ENCODE measurements at regions not wholly inside any gene's neighbourhood (a gene's known extent, or its start where the extent isn't known, plus 50 kb on each side); places are given as distances from the start of the nearest gene placed in this dataset.

DNA sequence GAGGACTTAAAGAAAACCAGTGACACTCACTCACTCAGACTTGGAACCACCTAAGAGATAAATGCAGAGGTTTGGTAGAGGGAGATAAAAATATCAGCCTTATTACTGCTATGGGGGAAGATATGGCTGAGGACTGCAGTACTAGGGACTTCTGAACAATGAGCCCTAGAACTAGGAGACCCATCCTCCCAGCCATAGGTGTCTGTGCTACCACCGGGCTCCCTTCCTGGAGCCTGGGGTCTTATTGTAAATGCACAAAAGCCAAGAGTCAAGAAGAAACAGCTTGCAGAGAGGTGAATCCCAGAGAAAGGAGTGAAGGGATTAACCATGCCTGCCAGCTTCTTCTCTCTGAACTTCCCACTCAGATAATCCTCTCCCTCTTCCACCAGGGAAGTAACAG is 108.3 kb upstream of the AKR1E2 start:
- Mint-ChIP-seq H3K4me3 (ENCODE audit: unreplicated experiment) (no peak overlapping the region), H3K36me3 (ENCODE audit: low read depth, unreplicated experiment) (peaks cover 2% of the 10 kb centered on the region), H3K9me3 (ENCODE audit: unreplicated experiment) (peaks cover 3% of the 10 kb centered on the region), H3K27ac (ENCODE audit: unreplicated experiment) (no peak overlapping the region), H3K4me1 (ENCODE audit: unreplicated experiment) (no peaks in the 10 kb centered on the region), H3K27me3 (ENCODE audit: unreplicated experiment) (no peaks in the 10 kb centered on the region)
- TF ChIP-seq, protein P1, sequence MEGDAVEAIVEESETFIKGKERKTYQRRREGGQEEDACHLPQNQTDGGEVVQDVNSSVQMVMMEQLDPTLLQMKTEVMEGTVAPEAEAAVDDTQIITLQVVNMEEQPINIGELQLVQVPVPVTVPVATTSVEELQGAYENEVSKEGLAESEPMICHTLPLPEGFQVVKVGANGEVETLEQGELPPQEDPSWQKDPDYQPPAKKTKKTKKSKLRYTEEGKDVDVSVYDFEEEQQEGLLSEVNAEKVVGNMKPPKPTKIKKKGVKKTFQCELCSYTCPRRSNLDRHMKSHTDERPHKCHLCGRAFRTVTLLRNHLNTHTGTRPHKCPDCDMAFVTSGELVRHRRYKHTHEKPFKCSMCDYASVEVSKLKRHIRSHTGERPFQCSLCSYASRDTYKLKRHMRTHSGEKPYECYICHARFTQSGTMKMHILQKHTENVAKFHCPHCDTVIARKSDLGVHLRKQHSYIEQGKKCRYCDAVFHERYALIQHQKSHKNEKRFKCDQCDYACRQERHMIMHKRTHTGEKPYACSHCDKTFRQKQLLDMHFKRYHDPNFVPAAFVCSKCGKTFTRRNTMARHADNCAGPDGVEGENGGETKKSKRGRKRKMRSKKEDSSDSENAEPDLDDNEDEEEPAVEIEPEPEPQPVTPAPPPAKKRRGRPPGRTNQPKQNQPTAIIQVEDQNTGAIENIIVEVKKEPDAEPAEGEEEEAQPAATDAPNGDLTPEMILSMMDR (IDR thresholded peaks at IDR 0.05; ENCODE audit: unreplicated experiment), result no peak
- no peak for DNase-seq (ENCODE audit: low spot score)

DNA sequence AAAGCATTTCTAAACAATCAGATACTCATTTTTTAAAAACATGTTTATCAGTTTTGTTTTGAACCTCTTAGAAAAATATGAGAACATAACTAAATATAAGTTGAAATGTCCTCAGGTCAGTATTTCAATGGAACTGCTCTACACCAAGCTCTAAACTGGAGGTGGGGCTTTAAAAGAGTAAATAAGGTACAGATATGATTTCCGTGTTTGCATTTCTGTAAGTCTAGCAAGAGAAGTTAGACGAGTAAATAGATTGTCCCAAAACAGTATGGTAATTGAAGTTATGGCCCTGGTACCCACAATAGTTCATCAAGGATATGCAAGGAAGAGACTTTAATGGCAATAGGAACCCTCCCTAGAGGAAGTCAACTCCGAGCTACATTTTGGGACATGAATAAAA is 115.1 kb upstream of the AKR1E2 start:
- Mint-ChIP-seq H3K4me3 (ENCODE audit: unreplicated experiment) (no peak overlapping the region), H3K36me3 (ENCODE audit: low read depth, unreplicated experiment) (peaks cover 3% of the 10 kb centered on the region), H3K27ac (ENCODE audit: unreplicated experiment) (no peak overlapping the region), H3K4me1 (ENCODE audit: unreplicated experiment) (peaks cover 24% of the 10 kb centered on the region), H3K9me3 (ENCODE audit: unreplicated experiment) (no peaks in the 10 kb centered on the region), H3K27me3 (ENCODE audit: unreplicated experiment) (no peaks in the 10 kb centered on the region)
- DNase-seq (ENCODE audit: low spot score), result no peak
- TF ChIP-seq, protein P1 (IDR thresholded peaks at IDR 0.05; ENCODE audit: unreplicated experiment), result no peak

DNA sequence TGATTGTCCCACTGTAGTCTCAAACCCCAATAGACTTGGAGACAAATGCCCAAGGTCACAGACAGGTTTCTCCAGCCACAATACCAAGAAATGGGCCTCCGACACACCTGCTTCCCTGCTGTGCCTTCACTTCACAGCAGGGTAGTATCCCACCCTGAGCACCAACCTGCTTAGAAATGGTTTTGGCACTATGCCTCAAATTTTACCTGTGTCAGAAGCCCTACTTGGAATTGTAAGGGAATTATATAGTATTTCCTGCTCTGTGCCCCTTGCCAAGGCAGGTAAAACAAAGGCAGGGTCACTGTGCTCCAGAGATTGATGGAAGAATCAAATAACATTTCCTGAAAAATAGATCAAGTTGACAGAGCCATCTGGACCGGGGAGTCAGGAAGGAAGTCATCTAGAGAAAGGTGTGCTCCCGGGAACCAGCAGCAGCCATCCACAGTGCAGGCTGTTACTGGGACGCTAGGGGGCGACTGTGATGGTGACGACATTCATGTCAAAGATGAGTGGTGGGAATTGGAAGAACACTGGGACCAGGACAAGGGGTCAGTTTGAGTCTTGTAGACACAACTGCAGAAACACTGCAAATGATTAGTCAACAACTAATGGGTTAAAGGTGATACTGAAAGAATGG is 117.8 kb upstream of the AKR1E2 start:
- Mint-ChIP-seq H3K9me3 (ENCODE audit: unreplicated experiment) (no peaks in the 10 kb centered on the region), H3K4me3 (ENCODE audit: unreplicated experiment) (no peak overlapping the region), H3K4me1 (ENCODE audit: unreplicated experiment) (peaks cover 39% of the 10 kb centered on the region), H3K36me3 (ENCODE audit: low read depth, unreplicated experiment) (peaks cover 3% of the 10 kb centered on the region), H3K27me3 (ENCODE audit: unreplicated experiment) (no peaks in the 10 kb centered on the region), H3K27ac (ENCODE audit: unreplicated experiment) (no peak overlapping the region)
- DNase-seq (ENCODE audit: low spot score), result peak; percentile 35
- TF ChIP-seq, protein P1 (IDR thresholded peaks at IDR 0.05; ENCODE audit: unreplicated experiment), result peak; percentile 69

DNA sequence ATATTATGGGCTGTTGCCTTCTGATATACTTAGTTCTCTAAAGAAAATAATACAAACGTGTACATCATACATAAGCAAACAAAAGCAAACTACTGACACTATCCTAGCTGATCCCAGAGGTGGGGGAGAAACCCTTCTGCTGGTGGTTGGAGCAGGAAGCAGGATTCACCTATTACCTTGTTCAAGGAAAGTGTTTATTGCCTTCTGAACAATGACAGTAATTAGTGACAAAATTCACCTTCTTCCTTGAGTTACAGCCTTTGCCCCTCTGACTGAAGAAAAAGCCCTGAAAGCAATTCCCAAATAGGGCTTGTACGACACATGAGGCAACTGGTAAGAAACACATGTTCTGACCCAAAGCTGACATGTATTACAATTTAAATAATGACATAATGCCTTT is 118.8 kb upstream of the AKR1E2 start:
- no peak overlapping the region for H3K27ac Mint-ChIP-seq (ENCODE audit: unreplicated experiment)
- no peaks in the 10 kb centered on the region for H3K27me3 Mint-ChIP-seq (ENCODE audit: unreplicated experiment)
- DNase-seq (ENCODE audit: low spot score), result no peak
- H3K9me3 Mint-ChIP-seq (ENCODE audit: unreplicated experiment), result no peaks in the 10 kb centered on the region
- TF ChIP-seq, protein P1 (IDR thresholded peaks at IDR 0.05; ENCODE audit: unreplicated experiment), result no peak
- H3K36me3 Mint-ChIP-seq (ENCODE audit: low read depth, unreplicated experiment), result no peaks in the 10 kb centered on the region
- H3K4me1 Mint-ChIP-seq (ENCODE audit: unreplicated experiment), result peaks cover 39% of the 10 kb centered on the region
- H3K4me3 Mint-ChIP-seq (ENCODE audit: unreplicated experiment), result no peak overlapping the region

DNA sequence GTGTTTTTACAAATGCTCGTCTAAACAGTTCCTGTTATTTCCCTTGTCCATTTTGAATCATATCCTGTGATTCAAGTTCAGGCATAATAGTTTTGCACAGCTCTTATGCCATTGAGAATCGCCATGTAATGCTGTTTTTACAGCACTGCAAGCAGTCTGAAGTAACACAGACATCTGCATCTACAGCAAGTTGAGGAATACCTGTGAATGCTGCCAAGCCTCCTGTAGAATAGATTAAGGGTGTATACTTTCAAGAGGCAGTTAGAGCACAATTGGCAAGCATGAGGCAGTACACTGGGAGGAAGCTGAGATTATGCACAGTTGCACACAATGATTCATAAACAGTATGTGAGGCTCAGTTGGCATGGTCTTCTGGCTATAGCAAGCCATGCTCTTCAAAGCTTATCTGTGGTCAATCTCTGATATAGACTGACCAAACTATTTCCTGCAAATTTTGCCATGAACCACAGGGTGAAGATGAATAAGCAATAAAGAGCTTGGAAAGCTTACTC is 121.9 kb upstream of the AKR1E2 start:
- Mint-ChIP-seq H3K36me3 (ENCODE audit: low read depth, unreplicated experiment) (no peaks in the 10 kb centered on the region), H3K27me3 (ENCODE audit: unreplicated experiment) (no peaks in the 10 kb centered on the region), H3K27ac (ENCODE audit: unreplicated experiment) (no peak overlapping the region), H3K4me1 (ENCODE audit: unreplicated experiment) (peaks cover 48% of the 10 kb centered on the region), H3K4me3 (ENCODE audit: unreplicated experiment) (no peak overlapping the region), H3K9me3 (ENCODE audit: unreplicated experiment) (no peaks in the 10 kb centered on the region)
- TF ChIP-seq, protein P1 (IDR thresholded peaks at IDR 0.05; ENCODE audit: unreplicated experiment), result no peak
- no peak for DNase-seq (ENCODE audit: low spot score)

All from endothelial cell (in vitro differentiated cells).